Kidney tubule cell (primary cell): ENCODE measurements at regions not wholly inside any gene's neighbourhood (a gene's known extent, or its start where the extent isn't known, plus 50 kb on each side); places are given as distances from the start of the nearest gene placed in this dataset.
"Not testable (repeated sequence)": the region's sequence is repeated elsewhere in the genome, so short reads cannot be mapped to it uniquely, and the experiment has no call there.

Experiments
- DNase-seq: peaks from one replicate; pipeline ENCODE4 v3.0.0-alpha.2; 2018; ENCODE audit warnings: low spot score

GRCh38 chr9:110093871-110094270, 114.1 kb downstream of the C9orf152 start:
- DNase-seq: no peak

- no peak for DNase-seq
These were observed 112.8 kb downstream of the C9orf152 start for GRCh38 chr9:110095161-110095595.

GRCh38 chr9:110095776-110096175, 112.2 kb downstream of the C9orf152 start:
- DNase-seq: peak; percentile 23

- DNase-seq: not testable (repeated sequence)
These were observed 111.3 kb downstream of the C9orf152 start for GRCh38 chr9:110096674-110097073.

- no peak for DNase-seq
These were observed 108.5 kb downstream of the C9orf152 start for GRCh38 chr9:110099236-110100095.

- DNase-seq: no peak
These were observed 106.3 kb downstream of the C9orf152 start for GRCh38 chr9:110101531-110102161.

GRCh38 chr9:110103257-110103656, 104.7 kb downstream of the C9orf152 start:
- DNase-seq: no peak

- DNase-seq: peak; percentile 44
These were observed 103.6 kb downstream of the C9orf152 start for GRCh38 chr9:110104261-110104809.

GRCh38 chr9:110105107-110105506, 102.9 kb downstream of the C9orf152 start:
- DNase-seq: peak; percentile 52

- DNase-seq: no peak
These were observed 101.3 kb downstream of the C9orf152 start for GRCh38 chr9:110106661-110107060.

- DNase-seq: no peak
These were observed 98.4 kb downstream of the C9orf152 start for GRCh38 chr9:110109333-110110092.

GRCh38 chr9:110110154-110110553, 97.8 kb downstream of the C9orf152 start:
- no peak for DNase-seq

GRCh38 chr9:110111868-110112267, 96.1 kb downstream of the C9orf152 start:
- no peak for DNase-seq

- no peak for DNase-seq
These were observed 95.2 kb downstream of the C9orf152 start for GRCh38 chr9:110112792-110113191.

- peak; percentile 60 for DNase-seq
These were observed 93.7 kb downstream of the C9orf152 start for GRCh38 chr9:110114086-110114858.

GRCh38 chr9:110114859-110115201, 93.1 kb downstream of the C9orf152 start:
- DNase-seq: no peak

- DNase-seq: no peak
These were observed 92.6 kb downstream of the C9orf152 start for GRCh38 chr9:110115341-110115820.

- DNase-seq: no peak
These were observed 92.0 kb downstream of the C9orf152 start for GRCh38 chr9:110115826-110116542.

GRCh38 chr9:110116543-110116885, 91.4 kb downstream of the C9orf152 start:
- DNase-seq: peak; percentile 70

GRCh38 chr9:110121170-110121569, 86.8 kb downstream of the C9orf152 start:
- DNase-seq: no peak
